Daoy (cell line): ENCODE measurements at regions not wholly inside any gene's neighbourhood (a gene's known extent, or its start where the extent isn't known, plus 50 kb on each side); places are given as distances from the start of the nearest gene placed in this dataset.

Source experiments
- DNase-seq: peaks from one replicate; pipeline ENCODE4 v3.0.0-alpha.2; 2015; ENCODE audit warnings: low read depth

DNA sequence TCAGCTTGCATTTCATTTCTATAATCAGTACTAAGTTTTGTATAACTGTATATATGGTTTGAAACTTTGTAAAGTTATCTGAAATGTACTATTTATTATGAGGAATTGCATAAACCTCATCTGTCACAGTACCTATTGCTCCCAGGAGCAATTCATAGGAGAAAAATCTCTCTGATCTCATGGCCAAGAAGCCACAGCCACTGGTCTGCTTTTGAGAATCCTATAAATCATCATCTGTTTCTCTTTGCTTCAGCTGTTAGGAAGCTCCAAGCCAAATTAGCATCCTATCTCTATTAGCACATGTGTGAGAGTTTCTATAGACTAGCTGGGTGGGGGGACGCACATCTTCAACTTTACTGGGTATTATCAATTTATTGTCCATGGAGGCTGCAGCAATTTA lies 210.3 kb downstream of the CYP26B1 start:
- no peak for DNase-seq

DNA sequence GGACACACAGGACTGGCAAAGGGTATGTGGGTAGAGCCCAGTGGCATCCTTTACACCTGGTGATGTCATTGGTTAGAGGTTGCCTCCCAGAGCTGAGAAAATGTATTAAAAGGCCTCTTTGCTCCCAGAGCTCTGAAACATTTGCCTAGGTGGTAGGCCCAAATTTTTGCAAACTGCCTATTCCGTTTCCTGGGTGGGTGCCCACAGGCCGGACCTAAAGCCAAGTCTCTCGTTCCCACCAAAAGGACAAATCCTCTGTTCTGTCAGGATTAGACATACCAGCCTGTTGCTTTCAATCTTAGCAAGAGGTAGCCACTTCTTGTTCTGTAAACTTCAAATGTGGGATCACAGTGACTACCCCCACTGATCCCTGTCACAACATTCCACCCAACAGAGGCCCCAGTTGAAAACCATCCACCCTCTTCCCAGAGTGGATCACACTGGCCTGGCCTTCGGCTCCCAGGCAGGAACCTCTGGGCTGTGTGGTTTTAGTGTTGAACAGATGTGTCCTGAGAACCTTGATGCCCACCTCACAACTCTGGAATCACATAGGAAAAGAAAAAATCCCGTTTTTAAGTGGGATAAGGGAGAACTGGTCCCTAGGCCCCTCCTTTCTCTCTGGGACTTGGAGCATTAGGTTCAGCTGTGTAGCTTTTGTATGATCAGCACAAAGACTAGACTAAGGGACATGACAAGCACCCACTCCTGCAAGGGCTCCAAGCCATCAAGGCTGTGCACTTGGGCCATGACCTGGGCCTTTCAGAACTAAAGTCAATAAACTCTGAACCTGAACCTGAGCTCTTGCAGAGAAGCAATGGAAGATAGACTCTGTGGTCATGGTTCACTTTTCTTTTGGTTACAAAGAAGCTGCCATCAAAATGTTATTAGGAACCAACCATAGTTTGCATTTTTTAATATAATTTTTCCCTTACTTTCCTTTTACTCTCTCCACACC lies 211.3 kb downstream of the CYP26B1 start:
- DNase-seq = no peak

GRCh38 chr2:71935262-71935848 lies 212.3 kb downstream of the CYP26B1 start:
- peak; percentile 62 for DNase-seq

- DNase-seq = peak; percentile 74
Measured at GRCh38 chr2:71934595-71935261, 212.9 kb downstream of the CYP26B1 start.

DNA sequence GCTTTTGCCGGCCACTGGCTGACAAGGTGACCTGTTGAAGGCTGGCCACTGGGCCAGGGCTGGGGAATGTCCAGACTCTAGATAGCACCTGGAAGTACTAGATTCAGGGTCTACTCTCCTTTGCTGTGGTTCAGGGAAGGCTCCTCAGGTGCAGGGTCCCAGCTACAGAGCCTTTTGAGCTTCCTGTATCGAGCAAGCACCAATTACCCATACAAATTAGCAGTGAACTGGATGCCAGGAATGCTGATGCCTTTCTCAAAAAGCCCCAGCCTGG lies 213.4 kb downstream of the CYP26B1 start:
- no peak for DNase-seq

DNA sequence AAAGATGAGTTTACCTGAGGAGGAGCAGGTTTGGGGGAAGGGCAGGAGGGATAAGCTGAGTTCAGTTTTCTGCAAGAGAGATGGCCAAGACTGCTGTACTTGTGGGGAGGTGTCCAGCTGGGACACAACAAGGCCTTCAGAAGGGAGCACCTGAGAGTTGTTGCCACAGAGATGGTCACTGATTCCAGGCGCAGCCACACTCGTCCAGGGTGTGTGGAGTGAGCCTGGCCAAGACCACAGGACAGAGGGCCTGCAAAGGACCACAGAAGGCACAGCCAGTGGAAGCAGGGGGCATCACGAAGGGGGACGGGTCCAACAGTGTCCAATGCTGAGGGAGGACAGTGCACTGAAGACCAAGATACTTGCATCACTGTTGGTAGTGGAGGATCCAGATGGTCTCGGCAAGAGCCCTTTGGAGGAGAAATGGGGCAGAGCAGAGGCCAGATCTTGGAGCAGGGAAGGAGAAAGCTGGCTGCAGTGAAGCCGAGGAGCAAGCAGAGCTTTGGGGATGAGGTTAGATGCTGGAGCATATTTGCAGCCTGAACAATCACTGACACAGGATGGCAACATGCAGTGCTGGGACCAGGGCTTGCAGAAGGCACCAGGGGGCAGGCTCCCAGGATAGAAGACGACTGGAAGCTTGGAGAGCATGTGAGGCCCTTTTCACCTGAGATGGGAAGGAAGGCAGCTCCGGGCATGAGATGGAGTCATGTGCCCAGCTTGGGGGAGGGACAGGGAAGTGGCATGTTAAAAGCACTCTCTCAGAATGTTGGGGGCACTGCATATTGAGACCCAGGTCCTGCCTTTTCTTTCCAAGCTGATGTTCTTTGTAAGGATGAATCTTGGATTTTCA lies 214.0 kb downstream of the CYP26B1 start:
- DNase-seq = peak; percentile 37

GRCh38 chr2:71932780-71933466 lies 214.7 kb downstream of the CYP26B1 start:
- DNase-seq = no peak

DNA sequence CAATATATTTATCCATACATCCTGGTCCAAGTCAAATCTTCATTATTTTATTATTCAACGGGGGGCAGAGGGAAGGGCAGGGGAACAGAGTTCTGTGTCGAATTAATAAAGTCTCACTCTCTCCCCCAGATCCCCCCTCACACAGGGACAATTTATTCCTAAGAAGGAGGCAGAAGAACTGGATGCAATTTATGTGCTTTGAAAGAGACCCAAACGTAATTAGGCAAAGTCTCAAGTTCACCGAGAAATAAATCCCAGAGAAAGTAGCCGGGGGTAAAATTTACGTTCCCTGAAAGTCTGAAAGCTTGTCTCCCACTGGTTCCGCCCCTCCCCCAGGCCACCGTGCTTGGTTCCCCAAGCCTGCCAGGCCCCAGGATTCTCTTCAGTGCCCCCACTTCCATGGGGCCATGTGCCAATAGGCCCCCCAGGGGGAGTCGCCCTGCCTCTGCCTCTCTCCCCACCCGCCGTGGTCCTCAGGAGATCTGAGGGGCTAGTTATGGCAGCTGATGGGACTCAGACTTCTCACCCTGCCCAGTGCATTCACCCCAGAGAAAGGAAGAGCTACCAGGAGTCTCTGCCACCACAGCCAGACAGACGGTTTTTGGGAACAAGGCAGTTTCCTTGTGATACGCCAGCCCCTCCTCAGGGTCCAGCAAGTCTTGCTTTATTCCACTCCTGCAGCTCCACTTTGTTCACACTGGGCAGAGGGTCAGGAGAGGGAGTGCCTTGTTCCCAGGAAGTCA lies 215.5 kb downstream of the CYP26B1 start:
- no peak for DNase-seq

GRCh38 chr2:71930049-71930681 lies 217.5 kb downstream of the CYP26B1 start:
- DNase-seq = no peak

DNA sequence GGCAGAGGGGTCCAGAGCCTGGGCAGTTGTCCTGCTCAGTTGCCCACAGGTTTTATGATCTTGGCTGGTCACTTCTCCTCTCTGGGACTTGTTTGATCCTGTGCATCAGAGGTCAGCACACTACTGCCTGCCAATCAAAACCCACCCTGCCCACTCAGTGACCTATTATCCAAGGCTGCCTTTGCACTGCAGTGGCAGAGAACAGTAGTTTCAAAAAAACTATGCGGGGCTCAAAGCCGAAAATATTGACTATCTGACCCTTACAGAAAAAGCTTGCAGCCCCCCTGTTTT lies 218.2 kb downstream of the CYP26B1 start:
- DNase-seq = no peak

- DNase-seq = no peak
Measured at GRCh38 chr2:71928734-71929481, 218.8 kb downstream of the CYP26B1 start.

DNA sequence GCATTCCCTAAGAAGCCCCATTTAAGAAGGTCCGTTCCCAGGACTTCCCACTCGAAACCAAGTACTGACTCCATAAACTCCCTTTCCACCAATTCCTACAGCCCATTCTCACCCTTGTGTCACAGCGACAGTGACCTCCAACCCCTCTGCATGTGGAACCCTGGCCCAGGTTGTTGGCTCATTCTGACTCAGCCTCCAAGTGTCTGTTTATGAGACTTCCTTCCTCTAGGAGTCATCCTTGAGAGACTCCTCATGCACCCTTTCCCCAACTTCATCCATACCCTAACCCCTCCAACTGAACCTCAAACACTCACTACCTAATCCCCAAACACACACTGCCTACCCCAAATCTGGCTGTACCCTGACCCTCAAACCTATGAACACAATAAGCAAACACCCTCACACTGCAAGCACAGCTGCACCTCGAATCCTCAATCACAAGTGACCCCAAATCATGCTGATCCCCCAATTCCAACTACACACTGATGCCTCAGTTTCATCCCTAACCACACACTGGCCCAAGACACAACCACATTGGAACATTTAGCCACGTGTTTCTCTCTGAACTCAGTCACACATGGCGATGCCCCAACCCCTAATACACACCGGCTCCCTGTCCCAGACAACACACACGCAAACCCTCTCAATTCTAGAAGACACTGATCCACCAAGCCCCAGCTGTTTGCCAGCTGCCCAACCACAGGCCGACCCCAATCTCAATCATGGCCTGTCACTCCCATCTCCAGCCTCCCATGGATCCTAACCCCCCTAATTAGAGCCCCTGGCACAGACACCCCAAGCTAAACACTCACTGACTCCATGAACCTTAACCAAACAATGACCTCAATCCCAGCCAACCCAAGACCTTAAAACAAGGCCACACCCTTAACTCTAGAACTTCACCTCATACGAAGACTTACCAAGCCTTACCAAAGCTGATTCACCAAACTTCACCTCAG lies 219.6 kb downstream of the CYP26B1 start:
- DNase-seq = peak; percentile 16

GRCh38 chr2:71926876-71927756 lies 220.5 kb downstream of the CYP26B1 start:
- peak; percentile 1 for DNase-seq

- no peak for DNase-seq
Measured at GRCh38 chr2:71926089-71926447, 221.6 kb downstream of the CYP26B1 start.

GRCh38 chr2:71925268-71926088 lies 222.2 kb downstream of the CYP26B1 start:
- peak; percentile 43 for DNase-seq

GRCh38 chr2:71923887-71924533 lies 223.7 kb downstream of the CYP26B1 start:
- peak; percentile 71 for DNase-seq
